Right ventricle myocardium inferior (tissue), 1 donor: ENCODE measurements at regions not wholly inside any gene's neighbourhood (a gene's known extent, or its start where the extent isn't known, plus 50 kb on each side); places are given as distances from the start of the nearest gene placed in this dataset.
"Not testable (repeated sequence)": the region's sequence is repeated elsewhere in the genome, so short reads cannot be mapped to it uniquely, and the experiment has no call there.

ENCODE experiments used
- ATAC-seq: fragments of 200-7000 bp; cut with Tn5 transposase; one replicate; pipeline ENCODE4 v1.9.1; 2020; ENCODE audit warnings: mild to moderate bottlenecking, moderate library complexity
- DNase-seq: peaks from one replicate; pipeline ENCODE4 v3.0.0; 2021; ENCODE audit errors: missing footprints
- intact Hi-C: fragments of 100-400 bp; cut with DNase I; formaldehyde crosslinking; loops from one replicate; pipeline ENCODE4 v1.11.0; 2022
- donor health status: DM: no; HTN: yes; CAD: no; lungs with severe emphysema.

DNA sequence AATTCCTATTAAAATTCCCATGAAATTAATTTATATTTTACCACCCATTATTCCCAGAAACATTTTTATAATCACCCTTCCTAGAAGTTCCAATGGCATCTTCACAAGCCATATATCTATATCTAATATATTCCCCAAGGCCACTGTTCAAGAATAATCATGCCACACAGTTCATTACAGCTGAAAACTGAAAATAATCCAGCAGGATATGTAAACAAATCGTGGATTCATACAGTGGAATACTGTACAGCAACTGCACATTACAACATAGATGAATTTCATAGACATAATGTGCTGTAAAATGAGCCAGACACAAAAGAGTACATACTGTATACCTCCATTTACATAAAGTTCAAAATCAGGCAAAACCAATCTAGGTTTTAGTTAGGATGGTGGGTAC is 63.9 kb upstream of the SERPINE2 start:
- ATAC-seq (no peak), DNase-seq (no peak)
- intact Hi-C loops, result no loop called here

DNA sequence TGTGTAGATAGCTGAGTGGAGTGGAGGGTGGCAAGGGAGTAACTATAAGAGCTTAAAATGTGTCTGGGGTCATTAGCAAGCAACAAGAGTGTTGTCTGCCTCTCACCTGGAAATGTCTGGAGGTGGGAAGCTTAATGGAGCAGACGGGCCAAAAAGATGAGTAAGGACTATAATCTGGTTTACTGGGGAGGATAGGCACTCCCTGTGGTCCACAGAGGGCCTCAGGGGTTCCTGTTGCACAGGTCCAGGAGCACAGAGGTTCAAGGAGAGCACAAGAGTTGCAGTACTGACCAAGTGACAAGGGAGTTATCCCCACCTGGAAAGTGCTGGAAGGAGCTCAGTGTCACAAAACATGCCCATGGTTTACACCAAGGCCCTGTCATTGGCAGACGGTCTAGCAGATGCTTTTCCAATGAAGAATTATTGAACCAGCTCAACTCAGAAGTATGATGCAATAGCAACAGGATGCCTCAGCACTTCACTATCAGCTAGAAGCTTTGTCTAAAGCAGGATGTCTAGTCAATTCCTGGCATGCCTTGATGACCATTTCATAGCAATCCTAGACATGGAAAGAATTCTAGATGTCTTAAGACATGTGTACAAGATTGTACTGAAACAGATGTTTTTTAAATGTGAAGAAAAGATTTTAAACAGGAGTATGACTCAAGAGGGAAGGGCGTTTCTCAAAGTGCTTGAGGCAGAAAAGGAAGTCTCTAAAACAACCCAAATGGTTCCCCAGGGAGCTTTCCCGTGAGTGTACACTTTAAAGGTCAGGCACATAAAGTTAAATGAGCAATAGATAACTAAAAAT is 62.9 kb upstream of the SERPINE2 start:
- no peak for DNase-seq
- intact Hi-C loops, result no loop called here
- ATAC-seq, result peak; percentile 72

DNA sequence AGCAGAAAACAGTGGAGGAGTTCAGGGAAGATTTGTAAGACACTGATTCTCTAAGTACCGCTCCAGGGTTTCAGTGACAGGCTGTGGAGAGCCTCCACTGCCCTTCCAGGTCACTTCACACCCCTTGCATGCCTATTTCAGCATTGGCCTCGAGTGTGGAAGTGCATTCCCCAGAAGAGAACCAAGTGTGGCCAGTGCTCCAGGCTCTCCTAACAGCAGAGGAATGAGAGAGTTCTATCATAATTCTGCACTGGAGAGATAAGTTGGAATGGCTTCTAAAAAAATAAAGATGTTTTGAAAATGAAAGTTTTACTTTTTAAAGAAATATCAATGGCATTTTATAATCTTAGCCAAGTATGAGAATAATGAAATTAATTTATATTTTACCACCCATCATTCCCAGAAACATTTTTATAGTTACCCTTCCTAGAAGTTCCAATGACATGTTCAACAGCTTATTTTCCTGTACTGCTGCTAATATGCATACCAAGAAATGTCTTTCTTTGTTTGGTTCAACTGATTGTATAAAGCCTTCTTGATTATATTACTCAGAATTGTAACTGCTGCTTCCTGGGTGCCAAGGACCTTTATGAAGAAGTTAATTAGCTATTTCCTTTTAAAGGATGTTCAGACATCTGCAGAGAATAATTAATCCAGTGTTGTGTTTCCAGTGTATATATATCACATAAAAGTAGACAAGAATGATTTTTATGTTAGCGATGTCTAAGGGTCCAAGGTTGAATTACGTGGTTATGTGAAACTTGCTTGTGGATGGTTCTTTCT is 61.0 kb upstream of the SERPINE2 start:
- DNase-seq (no peak), ATAC-seq (no peak)
- intact Hi-C loops, result no loop called here

DNA sequence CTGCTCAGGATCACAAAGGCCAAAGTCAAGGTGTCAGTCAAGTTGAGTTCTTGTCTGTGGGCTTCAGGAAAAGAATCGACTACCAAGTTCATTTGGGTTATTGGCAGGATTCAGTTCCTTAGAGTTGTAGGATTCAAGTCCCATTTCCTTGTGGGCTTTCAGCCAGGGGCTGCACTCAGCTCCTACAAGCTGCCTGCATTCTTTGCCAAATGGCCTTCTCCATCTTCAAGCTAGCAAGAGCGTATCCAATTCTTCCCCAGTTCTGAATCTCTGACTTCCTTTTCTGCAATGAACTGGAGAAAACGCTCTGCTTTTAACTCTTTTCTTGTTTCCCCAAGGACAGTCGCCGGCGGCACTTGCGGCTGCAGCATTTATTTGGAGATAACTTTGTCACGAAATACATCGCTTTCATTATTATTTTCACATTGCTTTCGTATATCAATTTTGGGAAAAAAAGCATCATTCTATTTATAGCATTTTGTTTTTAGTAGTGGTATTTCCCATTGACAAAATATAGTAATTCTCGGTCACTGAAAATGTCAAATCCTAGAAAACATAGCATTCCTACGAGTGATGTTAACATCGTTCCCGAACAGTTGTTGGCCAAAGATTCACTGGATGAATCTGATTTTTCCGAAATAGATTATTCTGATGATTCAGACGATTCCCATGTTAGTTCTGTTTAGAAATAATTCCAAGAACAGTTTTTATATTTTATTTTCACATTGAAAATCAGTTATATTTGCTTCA is 59.6 kb upstream of the SERPINE2 start:
- DNase-seq, result no peak
- intact Hi-C loops, result no loop called here
- ATAC-seq, result peak; percentile 49

DNA sequence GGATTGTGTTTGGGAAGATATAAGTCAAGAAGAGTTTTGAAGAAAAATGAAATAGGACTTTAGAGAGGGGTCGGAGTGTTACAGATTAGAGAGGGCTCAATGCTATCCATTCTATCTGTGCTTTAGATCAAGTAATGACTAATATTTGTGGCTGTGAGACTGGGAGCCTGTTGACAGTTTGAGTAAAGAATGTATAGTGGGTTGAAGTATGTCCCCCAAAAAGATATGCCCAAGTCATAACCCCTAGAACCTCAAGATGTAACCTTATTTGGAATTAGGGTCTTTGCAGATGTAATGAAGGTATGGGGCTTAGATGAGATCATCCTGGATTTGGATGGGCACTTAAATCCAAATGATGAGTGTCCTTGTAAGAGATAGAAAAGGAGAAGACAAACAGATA is 55.3 kb upstream of the SERPINE2 start:
- ATAC-seq (no peak), DNase-seq (no peak)
- intact Hi-C loops, result no loop called here

DNA sequence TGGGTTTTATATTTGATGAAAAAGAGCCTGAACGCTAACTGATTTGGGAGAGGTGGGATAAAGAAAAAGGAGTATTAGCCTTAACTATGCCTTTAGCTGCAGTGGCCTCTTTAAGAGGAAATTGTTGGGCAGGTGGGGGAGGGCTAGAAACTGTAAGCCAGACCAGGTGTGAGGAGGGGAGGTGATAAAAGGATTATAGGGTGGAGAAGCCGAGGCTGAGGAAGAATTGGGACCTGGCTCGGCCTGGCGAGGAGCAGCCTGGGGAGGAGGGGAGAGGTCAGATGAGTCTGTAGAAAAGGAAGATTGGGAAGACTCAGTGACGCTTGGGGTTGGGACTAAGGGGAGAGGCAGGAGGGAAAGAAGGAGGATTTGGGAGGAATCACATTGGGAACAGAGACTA is 52.6 kb upstream of the SERPINE2 start:
- ATAC-seq, intact Hi-C loops: not testable (repeated sequence)

DNA sequence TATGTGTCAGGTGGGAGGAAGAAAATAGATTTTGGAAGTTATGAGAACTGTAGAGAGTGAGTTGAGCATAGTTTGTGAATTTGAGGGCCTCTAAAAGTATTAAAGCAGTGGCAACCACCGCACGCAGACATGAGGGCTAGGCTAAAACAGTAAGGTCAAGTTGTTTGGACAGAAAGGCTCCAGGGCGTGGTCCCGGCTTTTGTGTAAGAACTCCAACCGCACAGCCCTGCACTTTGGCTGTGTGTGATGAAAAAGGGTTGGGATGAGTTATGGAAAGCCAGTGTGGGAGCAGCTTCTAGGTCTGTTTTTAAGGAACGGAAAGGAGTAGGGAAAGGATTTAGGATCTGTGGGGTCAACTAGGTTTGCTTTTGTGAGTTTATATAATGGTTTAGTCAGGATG is 50.5 kb upstream of the SERPINE2 start:
- DNase-seq, ATAC-seq, intact Hi-C loops: not testable (repeated sequence)

More for the DNA sequence above, 52.6 kb upstream of the SERPINE2 start:
- not testable (repeated sequence) for DNase-seq
